Right hindlimb (tissue), 1 donor: ENCODE measurements at regions not wholly inside any gene's neighbourhood (a gene's known extent, or its start where the extent isn't known, plus 50 kb on each side); places are given as distances from the start of the nearest gene placed in this dataset.

Source experiments
- DNase-seq: peaks from one replicate; pipeline ENCODE4 v3.0.0-alpha.2; 2018

- peak; percentile 73 for DNase-seq
These were observed 54.3 kb upstream of the PPP2R5C start for GRCh38 chr14:101707068-101707842.

GRCh38 chr14:101707863-101708620 is 53.5 kb upstream of the PPP2R5C start:
- no peak for DNase-seq

- no peak for DNase-seq
These were observed 52.5 kb upstream of the PPP2R5C start for GRCh38 chr14:101708853-101709532.

- no peak for DNase-seq
These were observed 52.0 kb upstream of the PPP2R5C start for GRCh38 chr14:101709533-101709881.

- no peak for DNase-seq
These were observed 51.3 kb upstream of the PPP2R5C start for GRCh38 chr14:101709962-101710931.

- no peak for DNase-seq
These were observed 50.3 kb upstream of the PPP2R5C start for GRCh38 chr14:101711041-101711856.
